ENCODE measurements at regions not wholly inside any gene's neighbourhood (a gene's known extent, or its start where the extent isn't known, plus 50 kb on each side); places are given as distances from the start of the nearest gene placed in this dataset.

DNA sequence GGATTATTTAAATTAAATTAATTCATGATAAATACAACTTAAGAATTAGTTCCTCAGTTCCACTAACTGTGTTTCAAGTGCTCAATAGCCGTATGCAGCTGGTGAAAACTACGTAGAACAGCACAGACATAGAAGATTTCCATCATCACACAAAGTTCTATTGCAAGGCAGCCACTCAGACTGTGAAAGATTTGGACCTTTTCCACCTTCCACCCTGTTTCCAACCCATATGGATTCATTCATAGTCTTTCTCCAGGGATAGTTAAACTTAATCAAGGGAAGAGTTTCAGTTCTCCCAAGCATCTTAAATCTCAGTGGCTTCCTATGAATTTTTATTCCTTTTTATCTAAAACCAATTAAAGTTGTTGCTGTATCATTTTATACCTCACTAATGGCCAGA is 2030.8 kb downstream of the SUCLG1 start:
- H3K27ac ChIP-seq (ENCODE audit: control insufficient read depth, insufficient read depth, low read length), result no peak overlapping the region
- FAIRE-seq (no peak), DNase-seq (ENCODE audit: low read depth, low spot score) (no peak)
- H3K36me3 ChIP-seq (ENCODE audit: control insufficient read depth in 2 of 2, extremely low read depth in 1 of 2, insufficient read depth in 2 of 2, low read length in 2 of 2), result no peaks in the 10 kb centered on the region
- H2AFZ ChIP-seq (ENCODE audit: control insufficient read depth, low read length), result no peak overlapping the region
- H3K9ac ChIP-seq (ENCODE audit: control insufficient read depth, extremely low read depth, insufficient read depth, low read length), result no peak overlapping the region
- H3K9me1 ChIP-seq (ENCODE audit: control insufficient read depth, extremely low read depth, insufficient read depth, low read length), result no peaks in the 10 kb centered on the region
- no peaks in the 10 kb centered on the region for H4K20me1 ChIP-seq (ENCODE audit: control insufficient read depth, extremely low read depth, insufficient read depth, low read length)
- no peak overlapping the region for H3K4me2 ChIP-seq (ENCODE audit: control insufficient read depth, extremely low read depth, insufficient read depth, low read depth, low read length)
- no peaks in the 10 kb centered on the region for H3K4me1 ChIP-seq (ENCODE audit: control insufficient read depth, extremely low read depth, insufficient read depth, low read length)
- no peaks in the 10 kb centered on the region for H3K27me3 ChIP-seq (ENCODE audit: control insufficient read depth, extremely low read depth, insufficient read depth, low read length)
- no peaks in the 10 kb centered on the region for H3K79me2 ChIP-seq (ENCODE audit: control insufficient read depth, insufficient read depth, low read length)
- H3K9me3 ChIP-seq (ENCODE audit: control insufficient read depth, low read depth, low read length), result no peaks in the 10 kb centered on the region
- no peak overlapping the region for H3K4me3 ChIP-seq (ENCODE audit: control insufficient read depth in 2 of 3, extremely low read depth in 1 of 3, insufficient read depth in 2 of 3, low read depth in 1 of 3, low read length in 3 of 3)
- no peak for TF ChIP-seq EZH2 (IDR thresholded peaks at IDR 0.05; ENCODE audit: low read length)
- dilution Hi-C loops (cut with MboI; ENCODE audit: extremely low pct_ligation_motif_present, low sequenced_read_pairs), result no loop called here

DNA sequence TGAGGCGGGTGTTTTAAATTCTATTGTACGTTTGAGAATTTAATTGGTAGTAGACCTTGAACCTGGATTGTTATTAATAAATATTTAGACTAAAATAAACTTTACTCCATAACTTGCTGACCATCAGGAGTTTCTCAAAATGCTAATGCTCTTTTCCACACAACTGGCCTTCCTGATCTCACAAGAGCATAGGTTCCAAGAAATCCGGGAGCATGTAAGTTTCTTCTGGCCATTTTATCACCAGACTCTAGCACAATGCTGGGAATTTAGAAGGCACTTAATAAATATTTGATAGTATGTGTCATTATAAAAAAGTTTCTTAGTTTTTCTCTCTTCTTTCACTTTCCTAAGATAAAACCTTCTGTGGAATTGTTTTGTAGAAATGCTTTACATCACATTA is 2047.1 kb downstream of the SUCLG1 start:
- H3K9ac ChIP-seq (ENCODE audit: control insufficient read depth, extremely low read depth, insufficient read depth, low read length), result no peak overlapping the region
- no peaks in the 10 kb centered on the region for H3K79me2 ChIP-seq (ENCODE audit: control insufficient read depth, insufficient read depth, low read length)
- FAIRE-seq (no peak), DNase-seq (ENCODE audit: low read depth, low spot score) (no peak)
- H4K20me1 ChIP-seq (ENCODE audit: control insufficient read depth, extremely low read depth, insufficient read depth, low read length), result no peaks in the 10 kb centered on the region
- no peak overlapping the region for H3K4me2 ChIP-seq (ENCODE audit: control insufficient read depth, extremely low read depth, insufficient read depth, low read depth, low read length)
- no peaks in the 10 kb centered on the region for H3K36me3 ChIP-seq (ENCODE audit: control insufficient read depth in 2 of 2, extremely low read depth in 1 of 2, insufficient read depth in 2 of 2, low read length in 2 of 2)
- H3K4me3 ChIP-seq (ENCODE audit: control insufficient read depth in 2 of 3, extremely low read depth in 1 of 3, insufficient read depth in 2 of 3, low read depth in 1 of 3, low read length in 3 of 3), result no peak overlapping the region
- H2AFZ ChIP-seq (ENCODE audit: control insufficient read depth, low read length), result no peak overlapping the region
- dilution Hi-C loops (cut with MboI; ENCODE audit: extremely low pct_ligation_motif_present, low sequenced_read_pairs), result no loop called here
- no peak overlapping the region for H3K27ac ChIP-seq (ENCODE audit: control insufficient read depth, insufficient read depth, low read length)
- no peak for TF ChIP-seq EZH2 (IDR thresholded peaks at IDR 0.05; ENCODE audit: low read length)
- TF ChIP-seq, protein P1, sequence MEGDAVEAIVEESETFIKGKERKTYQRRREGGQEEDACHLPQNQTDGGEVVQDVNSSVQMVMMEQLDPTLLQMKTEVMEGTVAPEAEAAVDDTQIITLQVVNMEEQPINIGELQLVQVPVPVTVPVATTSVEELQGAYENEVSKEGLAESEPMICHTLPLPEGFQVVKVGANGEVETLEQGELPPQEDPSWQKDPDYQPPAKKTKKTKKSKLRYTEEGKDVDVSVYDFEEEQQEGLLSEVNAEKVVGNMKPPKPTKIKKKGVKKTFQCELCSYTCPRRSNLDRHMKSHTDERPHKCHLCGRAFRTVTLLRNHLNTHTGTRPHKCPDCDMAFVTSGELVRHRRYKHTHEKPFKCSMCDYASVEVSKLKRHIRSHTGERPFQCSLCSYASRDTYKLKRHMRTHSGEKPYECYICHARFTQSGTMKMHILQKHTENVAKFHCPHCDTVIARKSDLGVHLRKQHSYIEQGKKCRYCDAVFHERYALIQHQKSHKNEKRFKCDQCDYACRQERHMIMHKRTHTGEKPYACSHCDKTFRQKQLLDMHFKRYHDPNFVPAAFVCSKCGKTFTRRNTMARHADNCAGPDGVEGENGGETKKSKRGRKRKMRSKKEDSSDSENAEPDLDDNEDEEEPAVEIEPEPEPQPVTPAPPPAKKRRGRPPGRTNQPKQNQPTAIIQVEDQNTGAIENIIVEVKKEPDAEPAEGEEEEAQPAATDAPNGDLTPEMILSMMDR (optimal IDR thresholded peaks at IDR 0.05 in 1 of 3, IDR thresholded peaks at IDR 0.05 in 1 of 3, conservative IDR thresholded peaks at IDR 0.05 in 1 of 3; ENCODE audit: extremely low read depth in 1 of 3, insufficient read depth in 2 of 3, low read length in 3 of 3), result no peak
- H3K9me3 ChIP-seq (ENCODE audit: control insufficient read depth, low read depth, low read length), result no peaks in the 10 kb centered on the region
- H3K4me1 ChIP-seq (ENCODE audit: control insufficient read depth, extremely low read depth, insufficient read depth, low read length), result no peaks in the 10 kb centered on the region
- H3K9me1 ChIP-seq (ENCODE audit: control insufficient read depth, extremely low read depth, insufficient read depth, low read length), result no peaks in the 10 kb centered on the region
- no peaks in the 10 kb centered on the region for H3K27me3 ChIP-seq (ENCODE audit: control insufficient read depth, extremely low read depth, insufficient read depth, low read length)

DNA sequence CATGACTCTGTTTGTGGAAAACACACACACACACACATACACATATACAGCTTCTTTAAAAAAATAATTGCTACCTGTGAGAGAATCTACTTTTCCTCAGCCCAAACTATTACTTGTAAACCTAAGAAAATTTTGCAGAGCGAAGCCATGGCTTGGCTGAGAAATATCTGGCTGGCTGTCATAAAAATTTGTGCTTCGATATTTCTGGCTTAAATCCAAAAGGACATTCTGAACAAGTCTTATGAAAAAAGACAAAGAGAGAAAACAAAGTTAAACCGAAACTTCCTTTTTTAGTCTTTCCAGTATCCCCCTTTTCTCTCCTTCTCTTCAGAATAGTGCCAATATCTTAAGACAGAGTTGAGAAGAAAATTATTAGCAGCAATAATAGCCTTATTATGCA is 2048.0 kb downstream of the SUCLG1 start:
- H3K4me2 ChIP-seq (ENCODE audit: control insufficient read depth, extremely low read depth, insufficient read depth, low read depth, low read length), result no peak overlapping the region
- no peaks in the 10 kb centered on the region for H3K36me3 ChIP-seq (ENCODE audit: control insufficient read depth in 2 of 2, extremely low read depth in 1 of 2, insufficient read depth in 2 of 2, low read length in 2 of 2)
- H3K9me1 ChIP-seq (ENCODE audit: control insufficient read depth, extremely low read depth, insufficient read depth, low read length), result no peaks in the 10 kb centered on the region
- H3K79me2 ChIP-seq (ENCODE audit: control insufficient read depth, insufficient read depth, low read length), result no peaks in the 10 kb centered on the region
- no peak overlapping the region for H2AFZ ChIP-seq (ENCODE audit: control insufficient read depth, low read length)
- H3K9ac ChIP-seq (ENCODE audit: control insufficient read depth, extremely low read depth, insufficient read depth, low read length), result no peak overlapping the region
- no peak for FAIRE-seq
- H3K27ac ChIP-seq (ENCODE audit: control insufficient read depth, insufficient read depth, low read length), result no peak overlapping the region
- no peak overlapping the region for H3K4me3 ChIP-seq (ENCODE audit: control insufficient read depth in 2 of 3, extremely low read depth in 1 of 3, insufficient read depth in 2 of 3, low read depth in 1 of 3, low read length in 3 of 3)
- dilution Hi-C loops (cut with MboI; ENCODE audit: extremely low pct_ligation_motif_present, low sequenced_read_pairs), result no loop called here
- no peak for TF ChIP-seq EZH2 (IDR thresholded peaks at IDR 0.05; ENCODE audit: low read length)
- TF ChIP-seq, protein P1 (optimal IDR thresholded peaks at IDR 0.05 in 1 of 3, IDR thresholded peaks at IDR 0.05 in 1 of 3, conservative IDR thresholded peaks at IDR 0.05 in 1 of 3; ENCODE audit: extremely low read depth in 1 of 3, insufficient read depth in 2 of 3, low read length in 3 of 3), result no peak
- no peaks in the 10 kb centered on the region for H4K20me1 ChIP-seq (ENCODE audit: control insufficient read depth, extremely low read depth, insufficient read depth, low read length)
- H3K4me1 ChIP-seq (ENCODE audit: control insufficient read depth, extremely low read depth, insufficient read depth, low read length), result no peaks in the 10 kb centered on the region
- DNase-seq (ENCODE audit: low read depth, low spot score), result no peak
- no peaks in the 10 kb centered on the region for H3K9me3 ChIP-seq (ENCODE audit: control insufficient read depth, low read depth, low read length)
- no peaks in the 10 kb centered on the region for H3K27me3 ChIP-seq (ENCODE audit: control insufficient read depth, extremely low read depth, insufficient read depth, low read length)
